GM19395 (cell line): ENCODE measurements at regions not wholly inside any gene's neighbourhood (a gene's known extent, or its start where the extent isn't known, plus 50 kb on each side); places are given as distances from the start of the nearest gene placed in this dataset.

Source experiments
- ATAC-seq: cut with Tn5 transposase; IDR thresholded peaks from one replicate; pipeline ENCODE4 v1.9.1; 2021; ENCODE audit warnings: mild to moderate bottlenecking, moderate library complexity; ENCODE audit not compliant: unreplicated experiment

DNA sequence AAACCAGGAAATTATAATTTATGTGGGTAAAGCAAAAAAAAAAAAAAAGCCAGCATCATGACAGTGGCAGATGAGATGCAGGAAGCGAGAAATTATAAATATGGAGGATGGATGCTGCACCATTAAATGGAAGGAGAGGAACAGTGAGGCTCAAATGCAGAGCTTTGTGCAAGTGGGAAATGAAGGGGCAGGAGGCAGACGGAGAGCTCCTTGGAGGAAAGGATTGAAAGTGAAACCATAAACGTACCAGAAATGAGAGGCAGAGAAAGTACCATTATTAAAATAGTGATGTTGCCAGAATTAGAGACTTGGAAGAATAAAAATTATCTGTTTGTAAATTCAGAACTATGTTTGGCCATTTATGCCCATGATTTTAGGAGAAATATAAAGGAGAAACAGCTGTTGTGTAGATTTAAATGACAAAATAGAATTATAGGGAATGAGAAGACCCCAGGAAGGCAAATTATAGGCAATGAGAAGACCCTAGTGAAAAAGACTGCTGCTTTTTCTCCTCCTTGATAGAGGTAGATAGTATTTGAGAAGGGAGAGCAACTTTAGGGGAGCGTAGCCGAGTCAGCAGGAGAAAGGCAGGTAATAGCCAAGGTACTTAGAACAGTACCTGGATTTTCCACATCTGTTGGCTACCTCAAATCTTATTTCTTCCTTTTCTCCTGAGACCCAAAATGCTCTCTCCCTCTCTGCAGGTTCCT, 341.0 kb upstream of the CD180 start:
- ATAC-seq, result no peak

DNA sequence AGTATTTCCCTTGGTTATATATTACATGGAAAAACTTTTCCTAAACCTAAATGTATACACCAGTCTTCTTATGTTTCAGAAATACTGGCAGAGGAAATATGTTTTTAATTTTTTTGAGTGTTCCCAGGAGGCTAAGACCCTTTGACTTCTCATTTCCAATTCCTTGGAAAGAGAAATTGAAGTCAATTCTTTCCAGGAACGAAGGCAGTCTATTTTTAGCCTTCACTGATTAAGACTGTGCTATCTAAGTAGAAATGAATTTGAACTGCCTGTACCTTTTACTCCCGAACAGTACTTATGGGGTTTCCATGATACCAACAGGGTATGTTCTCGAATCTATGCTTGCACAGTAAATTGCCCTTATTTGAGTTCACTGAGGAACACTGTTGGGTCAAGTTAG, 340.3 kb upstream of the CD180 start:
- no peak for ATAC-seq

DNA sequence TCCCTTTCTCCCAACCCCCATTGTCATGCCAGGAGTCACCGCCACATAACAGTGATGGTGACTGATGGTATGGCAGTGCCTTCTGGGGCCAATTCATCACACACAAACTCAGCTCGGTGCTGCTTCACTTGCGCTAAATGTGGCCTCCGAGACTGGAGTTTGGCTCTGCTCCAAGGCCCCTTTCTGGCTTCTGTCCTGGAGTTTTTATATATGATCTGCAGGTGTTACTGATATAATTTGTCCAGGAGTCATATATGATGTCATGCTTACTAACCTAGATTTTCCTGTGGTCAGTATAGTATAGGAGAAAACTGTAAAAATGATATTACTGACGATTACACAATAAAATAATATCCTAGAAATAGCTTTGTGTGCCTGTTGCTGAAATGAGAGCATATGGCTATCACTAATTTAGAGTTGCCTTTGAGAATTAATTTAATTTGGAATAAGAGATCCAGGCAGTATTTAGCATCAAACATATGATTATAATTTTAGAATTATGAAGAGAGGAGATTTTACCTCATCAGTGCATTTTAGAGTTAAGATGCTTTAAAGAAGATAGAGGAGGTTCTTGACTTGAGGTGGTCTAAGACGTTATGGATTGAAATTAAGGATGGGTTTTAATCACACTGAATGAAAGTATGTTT, 334.1 kb upstream of the CD180 start:
- ATAC-seq, result no peak

DNA sequence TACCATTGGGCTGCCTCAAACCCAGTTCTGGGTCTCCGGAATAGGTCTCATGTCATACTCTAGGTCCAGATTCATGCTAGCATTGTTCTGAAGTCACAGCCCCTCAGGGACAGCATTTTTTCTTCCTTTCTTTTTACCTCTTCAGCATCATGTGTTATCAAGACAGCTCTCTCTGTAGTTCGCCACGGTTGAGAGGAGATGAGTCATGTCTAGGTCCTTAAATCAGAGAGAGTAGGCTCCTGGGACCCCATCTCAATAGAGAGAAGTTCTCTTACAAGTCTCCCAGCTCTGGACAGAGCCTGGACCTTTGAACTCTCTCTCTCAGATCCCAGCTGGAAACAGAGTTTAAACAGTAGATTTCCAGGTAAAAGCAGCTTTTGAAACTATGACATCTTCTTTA, 332.4 kb upstream of the CD180 start:
- no peak for ATAC-seq

DNA sequence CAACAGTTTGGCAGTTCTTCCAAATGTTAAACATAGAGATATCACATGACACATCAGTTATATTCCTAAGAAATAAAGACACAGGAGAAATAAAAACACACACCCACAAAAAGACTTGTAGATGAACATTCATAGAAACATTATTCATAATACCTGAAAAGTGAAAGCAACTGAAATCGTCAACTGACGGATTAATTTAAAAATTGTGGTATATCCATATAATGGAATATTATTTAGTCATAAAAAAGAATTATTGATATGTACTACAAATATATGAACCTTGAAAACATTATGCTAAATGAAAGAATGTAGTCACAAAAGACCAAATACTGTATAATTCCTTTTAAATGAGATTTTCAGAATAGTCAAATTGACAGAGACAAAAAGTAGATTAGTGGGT, 330.2 kb upstream of the CD180 start:
- no peak for ATAC-seq

DNA sequence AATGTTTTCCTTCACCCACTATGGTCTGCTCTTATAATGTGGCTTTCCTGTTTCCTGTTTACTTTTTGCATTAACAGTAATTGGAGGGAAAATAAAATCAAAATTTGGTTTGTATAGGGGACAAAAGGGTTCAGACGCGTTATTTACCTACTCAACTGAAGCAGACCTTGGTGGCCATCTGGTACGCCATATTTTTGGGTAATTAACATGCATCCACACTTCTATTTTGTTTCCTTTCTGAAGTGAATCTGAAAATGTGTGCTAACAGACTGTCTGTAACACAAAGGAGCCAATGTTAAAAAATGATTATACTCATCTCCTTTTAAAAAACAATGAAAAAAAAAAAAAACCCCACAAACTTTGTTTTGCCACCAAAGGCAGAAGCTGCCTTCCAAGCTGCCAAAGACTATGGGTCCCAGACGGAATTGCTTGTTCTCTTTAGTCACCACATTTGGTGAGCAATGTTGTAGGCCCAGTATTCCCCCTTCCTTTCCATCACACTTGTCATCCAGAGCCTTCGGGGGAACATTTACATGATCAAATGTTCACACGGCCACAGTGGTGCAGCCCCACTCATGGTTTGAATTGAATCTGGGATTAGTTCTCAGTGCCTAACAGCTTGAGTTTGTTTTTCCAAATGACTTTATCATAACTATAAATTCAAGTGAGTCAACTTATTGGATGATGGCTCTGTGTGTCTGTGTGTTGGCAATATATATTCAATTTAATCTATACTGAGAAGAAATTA, 323.7 kb upstream of the CD180 start:
- no peak for ATAC-seq

DNA sequence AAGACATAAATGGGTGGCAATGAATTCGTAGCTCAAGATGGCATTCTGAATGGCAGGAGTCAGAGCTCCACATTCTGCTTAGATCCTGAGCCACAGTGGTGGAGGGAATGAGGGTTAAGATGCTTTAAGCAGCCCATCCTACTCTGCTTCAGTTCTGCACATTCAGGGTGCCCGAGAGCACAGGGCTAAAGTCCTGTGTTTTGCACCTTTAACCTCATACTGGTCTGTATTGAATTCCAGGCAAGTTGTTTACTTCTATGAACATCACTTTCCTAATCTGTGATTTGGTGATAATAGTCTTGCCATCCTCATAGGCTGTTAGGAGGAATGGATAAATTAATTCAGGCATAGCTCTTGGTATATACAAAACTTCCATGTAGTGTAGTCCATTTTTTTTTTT, 321.6 kb upstream of the CD180 start:
- ATAC-seq, result no peak

DNA sequence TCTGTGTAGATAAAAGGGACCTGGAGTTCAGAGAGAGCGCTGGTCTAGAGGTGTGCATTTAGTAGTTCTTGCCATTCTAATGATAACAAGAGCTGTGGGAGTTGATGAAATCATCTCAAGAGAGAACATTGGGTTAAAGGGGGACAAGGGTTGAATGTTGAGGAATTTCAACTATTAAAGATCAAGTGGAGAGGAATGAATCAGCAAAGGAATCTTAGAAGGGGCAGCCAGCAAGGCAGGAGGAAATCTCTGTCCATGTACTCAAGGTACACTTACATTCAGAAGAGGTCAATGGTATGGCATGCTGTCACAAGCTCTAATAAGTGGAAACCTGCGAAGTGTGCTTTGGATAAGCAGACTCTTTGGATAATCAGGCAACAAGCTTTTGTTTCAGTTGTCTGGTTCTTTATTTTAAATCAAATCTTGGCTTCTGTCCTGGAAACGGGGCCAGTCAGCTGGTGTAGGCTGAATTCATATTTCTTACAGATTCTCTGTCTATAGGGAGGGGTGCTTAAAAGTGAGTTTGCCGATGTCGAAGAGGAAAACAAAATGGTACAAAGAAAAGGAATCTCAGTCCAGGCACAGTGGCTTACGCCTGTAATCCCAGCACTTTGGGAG, 320.5 kb upstream of the CD180 start:
- ATAC-seq, result no peak

DNA sequence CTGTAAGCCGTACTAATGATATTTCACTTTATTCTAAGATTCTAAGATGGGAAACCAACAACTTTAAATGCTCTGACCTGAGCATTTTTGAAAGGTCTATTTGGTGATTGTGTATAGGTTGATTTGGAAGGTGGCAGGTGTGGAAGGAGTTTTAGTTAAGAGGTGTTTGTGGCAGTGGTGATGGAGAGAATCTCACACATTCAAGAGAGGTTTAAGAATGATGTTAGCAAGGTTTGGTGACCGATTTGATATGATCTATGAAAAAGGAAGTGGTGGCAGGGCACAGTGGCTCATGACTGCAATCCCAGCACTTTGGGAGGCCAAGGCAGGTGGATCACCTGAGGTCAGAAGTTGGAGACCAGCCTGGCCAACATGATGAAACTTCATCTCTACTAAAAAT, 319.2 kb upstream of the CD180 start:
- ATAC-seq, result no peak

DNA sequence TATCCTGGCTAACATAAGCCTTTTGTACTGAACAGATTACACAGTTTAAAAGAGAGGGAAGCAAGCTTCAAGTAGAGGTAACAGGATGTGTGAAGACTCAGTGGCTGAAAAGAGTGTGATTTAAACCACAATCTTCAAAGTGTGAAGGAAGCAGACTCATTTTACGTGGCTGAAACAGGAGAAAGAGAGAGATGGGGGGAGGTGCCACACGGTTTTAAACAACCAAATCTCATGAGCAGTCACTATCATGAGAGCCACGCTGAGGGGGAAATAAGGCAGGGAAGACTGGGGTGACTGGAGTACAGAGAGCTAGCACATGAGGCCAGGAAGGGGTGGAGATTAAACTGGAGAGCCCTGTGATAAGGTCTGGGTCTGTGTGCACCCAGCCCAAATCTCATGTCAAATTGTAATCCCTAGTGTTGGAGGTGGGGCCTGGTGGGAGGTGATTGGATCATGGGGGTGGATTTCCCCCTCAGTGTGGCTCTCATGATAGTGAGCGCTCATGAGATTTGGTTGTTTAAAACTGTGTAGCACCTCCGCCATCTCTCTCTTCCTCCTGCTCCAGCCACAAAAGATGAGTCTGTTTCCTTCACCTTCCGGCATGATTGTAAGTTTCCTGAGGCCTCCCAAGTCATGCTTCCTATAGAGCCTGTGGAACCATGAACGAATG, 318.6 kb upstream of the CD180 start:
- no peak for ATAC-seq

DNA sequence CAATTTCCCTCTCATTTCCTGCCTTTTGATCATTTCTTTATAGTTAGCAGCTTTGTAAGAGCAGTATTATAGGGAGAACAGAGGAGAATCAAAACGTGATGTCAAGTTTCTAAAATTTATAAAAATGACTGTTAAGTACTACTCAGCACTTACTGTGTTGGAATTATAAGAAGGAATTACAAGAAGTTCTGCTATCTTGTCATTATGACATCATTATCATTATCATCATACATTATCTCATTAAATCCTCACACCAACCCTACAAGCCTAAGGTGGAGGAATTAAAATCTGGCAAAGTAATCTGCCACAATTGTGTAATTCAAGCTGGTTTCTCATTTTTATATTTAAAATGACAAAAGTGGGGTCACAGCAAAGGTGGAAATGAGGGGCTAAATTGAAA, 316.2 kb upstream of the CD180 start:
- ATAC-seq, result no peak

DNA sequence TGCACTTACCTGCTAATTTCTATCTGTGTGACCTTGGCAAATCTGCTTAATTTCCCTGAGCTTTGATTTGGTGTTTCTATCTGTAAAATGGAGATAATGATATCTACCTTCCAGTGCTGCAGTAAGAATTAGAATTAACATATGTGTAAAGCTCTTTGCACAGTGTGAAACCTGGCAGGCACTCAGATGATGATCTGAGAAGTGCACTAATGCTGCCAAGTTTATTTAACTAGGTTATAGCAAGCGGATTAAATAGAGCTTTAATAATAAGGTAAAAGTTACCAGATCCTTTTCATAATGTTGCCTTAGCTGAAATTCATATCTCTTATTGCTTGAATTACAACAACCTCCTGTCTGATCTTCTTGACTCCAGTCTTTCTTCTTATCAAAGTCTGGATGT, 315.3 kb upstream of the CD180 start:
- no peak for ATAC-seq

DNA sequence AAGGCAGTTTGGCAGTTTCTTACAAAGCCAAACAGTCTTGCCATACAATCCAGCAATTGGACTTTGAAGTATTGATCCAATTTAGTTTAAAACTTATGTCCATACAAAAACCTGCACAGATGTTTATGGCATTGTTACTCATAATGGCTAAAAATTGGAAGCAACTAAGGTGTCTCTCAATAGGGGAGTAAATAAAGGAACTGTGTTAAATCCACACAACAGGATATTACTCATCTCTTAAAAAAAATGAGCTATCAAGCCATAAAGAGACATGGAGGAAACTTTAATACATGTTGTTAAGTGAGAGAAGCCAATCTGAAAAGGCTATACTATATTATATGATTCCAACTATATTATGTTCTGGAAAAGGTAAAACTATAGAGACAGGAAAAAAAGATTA, 313.6 kb upstream of the CD180 start:
- no peak for ATAC-seq

DNA sequence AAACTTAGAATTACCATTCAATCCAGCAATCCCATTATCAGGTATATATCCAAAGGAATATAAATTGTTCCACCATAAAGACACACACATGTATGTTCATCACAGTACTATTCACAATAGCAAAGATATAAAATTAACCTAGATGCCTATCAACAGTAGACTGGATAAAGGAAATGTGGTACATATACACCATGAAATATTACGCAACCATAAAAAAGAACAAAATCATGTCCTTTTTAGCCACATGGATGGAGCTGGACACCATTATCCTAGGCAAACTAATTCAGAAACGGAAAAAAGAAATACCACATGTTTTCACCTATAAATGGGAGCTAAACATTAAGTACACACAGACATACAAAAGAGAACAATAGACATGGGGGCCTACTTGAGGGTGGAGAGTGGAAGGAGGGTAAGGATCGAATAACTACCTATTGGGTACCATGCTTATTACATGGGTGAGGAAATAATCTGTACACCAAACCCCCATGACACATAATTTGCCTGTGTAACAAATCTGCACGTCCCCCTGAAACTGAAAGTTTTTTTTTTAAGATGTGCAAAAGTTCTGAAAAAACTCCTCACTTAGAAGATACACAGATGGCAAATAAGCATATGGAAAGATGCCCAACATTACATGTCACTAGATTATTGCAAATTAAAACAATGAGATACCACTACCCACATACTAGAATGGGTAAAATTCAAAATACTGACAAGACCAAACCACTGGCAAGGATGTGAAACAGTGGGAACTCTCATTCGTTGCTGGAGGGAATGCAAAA, 313.0 kb upstream of the CD180 start:
- no peak for ATAC-seq

DNA sequence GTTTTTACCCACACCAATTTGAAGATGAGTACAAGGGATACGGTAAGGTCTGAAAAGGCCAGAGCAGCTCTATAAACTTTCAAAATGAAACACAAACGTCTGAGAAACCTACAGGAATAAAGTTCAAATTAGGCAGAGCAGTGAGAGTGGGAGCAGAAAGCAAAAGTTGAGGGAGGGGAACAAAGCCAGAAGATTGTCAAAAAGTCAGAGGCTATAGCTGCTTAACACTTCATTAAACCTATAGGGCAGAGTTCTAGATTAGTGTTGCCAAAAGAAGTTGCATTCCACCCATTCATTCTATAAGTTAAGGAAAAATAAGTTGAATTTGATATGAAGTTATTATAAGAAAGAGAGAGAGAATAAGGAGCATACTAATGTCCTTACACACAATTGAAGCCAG, 309.6 kb upstream of the CD180 start:
- ATAC-seq, result no peak

DNA sequence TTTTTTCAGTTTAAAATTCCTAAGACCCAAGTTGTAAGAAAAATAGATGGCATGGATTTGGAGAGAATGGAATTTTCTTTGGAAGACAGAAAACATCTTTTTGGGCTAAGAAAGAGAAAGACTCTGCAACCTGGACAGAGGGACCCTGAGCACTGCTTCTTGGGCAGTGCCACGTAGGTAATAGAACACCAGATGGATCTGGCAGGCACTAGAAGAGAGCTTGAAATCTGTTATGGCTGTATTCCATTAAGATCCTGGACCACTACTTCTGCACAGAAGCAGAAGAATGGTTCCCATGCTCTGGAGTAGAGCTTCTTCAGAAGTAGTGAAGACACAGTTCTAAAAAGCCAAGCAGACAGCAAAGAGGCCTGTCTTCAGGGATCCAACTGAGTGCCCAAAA, 306.4 kb upstream of the CD180 start:
- no peak for ATAC-seq

DNA sequence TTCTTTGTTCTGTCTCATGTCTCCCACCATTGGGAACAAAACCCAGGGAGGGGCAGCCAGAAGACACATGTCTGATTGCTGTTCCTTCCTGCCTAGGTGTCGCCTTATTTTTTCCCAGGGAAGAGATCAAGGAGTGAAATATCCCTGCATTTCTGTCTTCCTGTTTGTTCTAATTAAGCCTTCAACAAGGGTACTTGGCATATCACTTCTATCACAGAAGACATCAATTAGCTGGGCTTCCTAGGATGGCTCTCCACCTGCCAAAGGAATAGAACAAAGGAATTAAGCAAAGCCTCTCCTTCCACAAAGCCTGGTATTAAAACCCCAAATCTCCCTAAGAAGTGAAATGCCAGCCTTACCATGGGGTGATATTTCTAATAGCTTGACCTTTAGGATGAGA, 299.5 kb upstream of the CD180 start:
- no peak for ATAC-seq

DNA sequence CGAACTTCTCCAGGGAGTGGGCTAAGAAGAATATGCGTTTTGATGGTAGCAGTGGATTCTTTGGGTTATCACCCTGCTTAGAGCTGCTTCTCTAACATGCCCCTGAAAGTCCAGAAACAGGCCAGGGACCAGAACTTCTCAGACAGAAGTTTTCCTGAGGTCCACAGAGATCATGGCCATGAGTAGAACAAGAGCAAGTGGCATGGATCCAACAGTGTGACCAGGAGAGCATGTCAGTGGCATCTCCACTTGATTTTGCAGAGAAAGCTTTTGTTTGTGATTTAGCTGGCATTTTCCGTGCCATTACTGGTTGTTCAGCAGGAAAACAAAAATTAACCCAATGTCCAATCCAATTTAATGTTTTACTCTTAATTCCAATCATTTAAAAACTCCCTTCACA, 298.5 kb upstream of the CD180 start:
- no peak for ATAC-seq

DNA sequence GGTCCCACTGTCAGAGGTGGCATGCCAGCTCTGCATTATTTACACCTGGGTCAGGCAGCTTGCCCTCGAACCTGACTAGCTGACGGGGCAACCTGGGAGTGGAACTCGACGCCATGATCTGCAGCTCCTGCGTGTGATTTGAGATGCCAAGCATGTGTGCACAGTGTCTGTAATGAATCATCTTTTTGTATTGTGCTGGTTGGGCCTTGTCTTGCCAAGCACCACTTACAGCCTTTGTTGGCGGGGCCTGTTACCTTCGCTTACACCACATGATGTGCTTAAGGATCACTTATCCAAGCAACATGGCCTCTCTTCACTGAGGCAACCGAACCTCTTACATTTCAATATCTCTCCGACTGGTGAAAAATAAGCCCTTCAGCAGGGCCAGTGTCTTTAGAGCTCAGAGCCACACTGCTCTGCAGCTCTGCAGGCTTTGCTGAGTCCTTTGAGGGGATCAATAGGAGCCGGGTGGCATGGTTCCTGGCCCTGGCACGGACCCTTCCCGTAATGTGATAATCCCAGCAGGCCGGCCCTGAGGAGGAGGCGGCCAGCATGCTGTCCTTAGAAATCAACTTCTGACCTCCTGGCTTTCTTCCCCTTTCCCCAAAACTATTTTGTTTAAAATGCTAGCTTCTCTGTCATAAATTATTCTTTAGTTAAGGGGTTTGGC, 297.7 kb upstream of the CD180 start:
- no peak for ATAC-seq

DNA sequence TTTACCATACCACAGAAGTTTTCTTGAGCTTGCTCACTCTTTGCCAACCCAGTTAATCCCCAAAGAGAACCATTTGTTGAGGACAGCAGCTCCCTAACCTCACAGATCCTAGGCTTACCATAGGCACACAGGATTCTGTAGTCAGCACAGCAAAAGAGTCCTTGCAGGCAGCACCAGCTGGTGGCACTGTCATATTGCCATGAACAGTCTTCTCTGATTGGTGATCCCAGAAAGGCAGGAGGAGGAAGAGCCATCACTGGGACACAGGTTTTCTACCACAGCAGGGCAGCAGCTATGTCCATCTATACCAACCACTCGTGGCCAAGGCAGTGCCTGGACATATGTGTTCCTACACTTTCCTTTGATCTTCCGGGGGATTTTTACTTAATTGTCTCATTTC, 297.1 kb upstream of the CD180 start:
- ATAC-seq, result no peak
